Esophagus squamous epithelium (tissue), 5 donors: ENCODE measurements at regions not wholly inside any gene's neighbourhood (a gene's known extent, or its start where the extent isn't known, plus 50 kb on each side); places are given as distances from the start of the nearest gene placed in this dataset.

Experiments used
- DNase-seq: peaks from one replicate; lab custom pipeline; 2025; lab: John Stamatoyannopoulos, UW
- H3K27ac ChIP-seq, 4 donors: fragments of 200-600 bp; sonication (generic); one replicate each; pipeline ENCODE4 v1.5.1; 2016 to 2019; ENCODE audit warnings: mild to moderate bottlenecking in 1 of 4
- H3K27me3 ChIP-seq, 4 donors: fragments of 200-600 bp; sonication (generic); 1 replicate in 3 of 4; 2 replicates in 1 of 4; pipeline versions ENCODE4 v1.5.1 to v1.6.0; 2017 to 2021; ENCODE audit warnings: antibody characterized with exemption in 1 of 4
- H3K36me3 ChIP-seq, 3 donors: fragments of 200-600 bp; sonication (generic); one replicate each; pipeline ENCODE4 v1.5.1; 2016 to 2019
- H3K4me1 ChIP-seq, 3 donors: fragments of 200-600 bp; sonication (generic); one replicate each; pipeline ENCODE4 v1.5.1; 2017 to 2019
- H3K4me3 ChIP-seq, 4 donors: fragments of 200-600 bp; sonication (generic); 1 replicate in 3 of 4; 2 replicates in 1 of 4; pipeline ENCODE4 v1.5.1; 2016 to 2019; ENCODE audit warnings: mild to moderate bottlenecking in 2 of 4, moderate library complexity in 1 of 4
- H3K9me3 ChIP-seq, 3 donors: fragments of 200-600 bp; sonication (generic); one replicate each; pipeline ENCODE4 v1.5.1; 2016 to 2019
- POLR2A ChIP-seq, 4 donors: fragments of 450-650 bp; IDR thresholded peaks; one replicate each; pipeline ENCODE4 v1.6.1; 2017; ENCODE audit warnings: antibody characterized with exemption in 4 of 4, mild to moderate bottlenecking in 4 of 4, moderate library complexity in 3 of 4
- WGBS, 2 donors: methylation state at CpG; one replicate each; pipeline ENCODE4 v1.1.5; 2018; 5-methylcytosine and 5-hydroxymethylcytosine counted together
- intact Hi-C: fragments of 100-400 bp; cut with DNase I; formaldehyde crosslinking; loops from one replicate; pipeline ENCODE4 v1.15.0; 2022
- TF ChIP-seq, protein P1 (sequence below), 6 experiments: fragments of 450-650 bp in 4 of 6; fragments of 200-600 bp in 2 of 6; sonication (generic) in 2 of 6; IDR thresholded peaks; one replicate each; pipeline ENCODE4 v1.5.1; 2016 to 2019; ENCODE audit warnings: antibody characterized with exemption in 6 of 6, mild to moderate bottlenecking in 4 of 6, moderate library complexity in 4 of 6
- donor health status: DM: yes; HTN: yes; CAD: no.

DNA sequence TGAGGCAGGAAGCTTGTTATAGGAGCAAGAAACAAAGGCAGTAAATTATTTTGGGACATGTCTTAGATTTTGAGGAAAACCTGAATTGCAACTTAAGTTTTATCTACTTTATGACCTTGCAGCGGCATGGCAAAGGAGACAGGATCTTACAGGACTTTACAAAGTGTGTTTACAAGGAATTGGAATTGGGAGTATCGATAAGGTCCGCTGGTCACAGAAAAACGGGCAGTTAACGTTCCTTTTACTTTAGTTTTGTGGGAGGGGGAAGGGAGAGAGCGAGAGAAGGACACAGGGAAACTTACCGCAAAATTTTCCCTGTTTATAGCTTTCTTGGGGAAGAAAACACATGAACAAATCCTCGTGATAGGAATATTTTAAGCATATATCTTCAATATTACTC, 1607.2 kb downstream of the GRIK2 start:
- WGBS, 2 donors = 27 to 42% methylated on average over 8 of the region's 8 CpGs
- no peaks in the 10 kb centered on the region for H3K36me3 ChIP-seq
- TF ChIP-seq POLR2A (IDR thresholded peaks at IDR 0.05) = no peak
- TF ChIP-seq, protein P1, sequence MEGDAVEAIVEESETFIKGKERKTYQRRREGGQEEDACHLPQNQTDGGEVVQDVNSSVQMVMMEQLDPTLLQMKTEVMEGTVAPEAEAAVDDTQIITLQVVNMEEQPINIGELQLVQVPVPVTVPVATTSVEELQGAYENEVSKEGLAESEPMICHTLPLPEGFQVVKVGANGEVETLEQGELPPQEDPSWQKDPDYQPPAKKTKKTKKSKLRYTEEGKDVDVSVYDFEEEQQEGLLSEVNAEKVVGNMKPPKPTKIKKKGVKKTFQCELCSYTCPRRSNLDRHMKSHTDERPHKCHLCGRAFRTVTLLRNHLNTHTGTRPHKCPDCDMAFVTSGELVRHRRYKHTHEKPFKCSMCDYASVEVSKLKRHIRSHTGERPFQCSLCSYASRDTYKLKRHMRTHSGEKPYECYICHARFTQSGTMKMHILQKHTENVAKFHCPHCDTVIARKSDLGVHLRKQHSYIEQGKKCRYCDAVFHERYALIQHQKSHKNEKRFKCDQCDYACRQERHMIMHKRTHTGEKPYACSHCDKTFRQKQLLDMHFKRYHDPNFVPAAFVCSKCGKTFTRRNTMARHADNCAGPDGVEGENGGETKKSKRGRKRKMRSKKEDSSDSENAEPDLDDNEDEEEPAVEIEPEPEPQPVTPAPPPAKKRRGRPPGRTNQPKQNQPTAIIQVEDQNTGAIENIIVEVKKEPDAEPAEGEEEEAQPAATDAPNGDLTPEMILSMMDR (IDR thresholded peaks at IDR 0.05) = no peak
- no peak for DNase-seq
- intact Hi-C loops = no loop called here
- H3K27ac ChIP-seq = no peak overlapping the region
- no peaks in the 10 kb centered on the region for H3K4me1 ChIP-seq
- H3K27me3 ChIP-seq = no peaks in the 10 kb centered on the region
- H3K4me3 ChIP-seq = no peak overlapping the region
- H3K9me3 ChIP-seq = no peaks in the 10 kb centered on the region

DNA sequence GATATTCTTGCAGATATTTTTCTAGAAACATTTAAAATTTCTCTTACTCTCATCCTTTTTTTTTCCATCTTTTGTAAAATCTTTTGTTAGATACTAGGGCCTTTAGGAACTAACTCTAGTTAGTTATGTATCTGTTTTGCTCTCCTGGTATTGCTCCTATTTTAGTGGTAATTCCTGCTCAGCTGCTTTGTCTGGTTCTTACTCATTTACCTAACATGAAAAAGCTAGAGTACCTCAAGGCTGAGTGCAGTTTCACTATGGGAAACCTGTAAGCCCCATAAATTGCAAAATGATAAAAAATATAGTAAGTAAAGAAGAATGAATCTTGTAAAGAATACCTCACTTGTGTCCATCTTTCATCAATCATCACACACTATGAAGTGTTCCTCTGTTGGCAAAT, 1602.0 kb downstream of the GRIK2 start:
- TF ChIP-seq, protein P1 (IDR thresholded peaks at IDR 0.05) = no peak
- TF ChIP-seq POLR2A (IDR thresholded peaks at IDR 0.05) = no peak
- H3K9me3 ChIP-seq = no peaks in the 10 kb centered on the region
- H3K27me3 ChIP-seq = no peaks in the 10 kb centered on the region
- intact Hi-C loops = no loop called here
- H3K27ac ChIP-seq = no peak overlapping the region
- no peaks in the 10 kb centered on the region for H3K36me3 ChIP-seq
- no peak for DNase-seq
- H3K4me1 ChIP-seq = no peaks in the 10 kb centered on the region
- no peak overlapping the region for H3K4me3 ChIP-seq

DNA sequence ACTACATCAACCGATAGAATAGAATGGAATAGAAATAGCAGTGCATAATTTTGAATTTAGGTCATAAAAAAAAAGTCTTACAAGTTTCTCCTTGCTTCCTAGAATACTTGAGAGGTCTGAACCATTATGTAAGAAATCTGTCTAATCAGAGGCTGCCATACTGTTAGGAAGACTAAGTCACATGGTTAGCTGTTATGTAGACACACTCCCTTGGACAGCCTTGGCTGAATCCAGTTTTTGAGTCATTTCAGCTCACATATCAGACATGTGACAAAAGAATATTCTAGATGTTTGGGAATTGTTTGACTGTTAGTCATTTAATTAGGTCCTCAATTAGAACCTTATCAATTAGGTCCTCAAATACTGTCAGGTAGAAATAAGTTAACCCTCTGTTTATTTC, 1601.4 kb downstream of the GRIK2 start:
- TF ChIP-seq, protein P1 (IDR thresholded peaks at IDR 0.05) = no peak
- no peak for TF ChIP-seq POLR2A (IDR thresholded peaks at IDR 0.05)
- H3K4me3 ChIP-seq = no peak overlapping the region
- H3K4me1 ChIP-seq = no peaks in the 10 kb centered on the region
- no peak overlapping the region for H3K27ac ChIP-seq
- 79 to 88% methylated on average over 1 of the region's 1 CpG for WGBS, 2 donors
- no peaks in the 10 kb centered on the region for H3K36me3 ChIP-seq
- intact Hi-C loops = no loop called here
- H3K27me3 ChIP-seq = no peaks in the 10 kb centered on the region
- no peak for DNase-seq
- H3K9me3 ChIP-seq = no peaks in the 10 kb centered on the region

DNA sequence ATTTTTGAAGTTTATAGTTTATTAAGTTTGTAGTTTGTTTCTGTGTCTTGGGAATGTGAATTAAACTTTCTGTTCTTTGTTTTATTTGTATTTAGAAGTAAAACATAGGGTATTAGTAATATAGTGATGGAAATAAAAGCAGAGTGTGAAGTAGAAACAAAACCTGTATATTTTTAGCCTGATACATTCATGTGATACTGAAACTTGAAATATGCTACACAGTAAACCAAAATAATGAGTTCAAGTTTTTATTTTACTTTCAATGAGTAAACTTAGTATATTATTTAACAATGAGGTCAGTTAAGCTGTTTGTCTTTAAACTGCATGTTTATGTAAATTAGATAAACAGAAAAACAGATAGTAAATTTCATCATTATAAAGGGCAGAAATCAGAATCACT, 1592.6 kb downstream of the GRIK2 start:
- Histone ChIP-seq H3K4me1 (no peaks in the 10 kb centered on the region), H3K4me3 (no peak overlapping the region), H3K9me3 (no peaks in the 10 kb centered on the region), H3K36me3 (no peaks in the 10 kb centered on the region), H3K27me3 (no peaks in the 10 kb centered on the region), H3K27ac (no peak overlapping the region)
- TF ChIP-seq POLR2A (IDR thresholded peaks at IDR 0.05) = no peak
- TF ChIP-seq, protein P1 (IDR thresholded peaks at IDR 0.05) = no peak
- intact Hi-C loops = no loop called here
- no peak for DNase-seq

DNA sequence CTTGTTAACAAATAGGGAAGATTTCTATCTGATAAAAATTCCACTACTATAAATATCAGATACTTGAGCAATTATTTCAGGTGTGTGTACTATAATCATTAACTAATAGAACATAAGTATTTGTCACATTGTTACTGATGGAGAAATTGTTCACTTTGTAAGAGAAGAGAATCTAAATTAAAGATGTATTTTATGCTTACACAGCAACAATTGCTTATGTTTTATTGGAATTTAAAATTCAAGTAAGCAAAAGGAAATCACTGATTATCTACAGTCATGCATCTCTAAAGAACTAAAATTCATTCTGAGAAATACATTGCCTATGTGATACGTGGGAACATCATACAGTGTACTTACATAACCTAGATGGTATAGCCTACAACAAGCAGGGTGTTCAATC, 1590.8 kb downstream of the GRIK2 start:
- DNase-seq = no peak
- Histone ChIP-seq H3K4me3 (no peak overlapping the region), H3K36me3 (no peaks in the 10 kb centered on the region), H3K27me3 (no peaks in the 10 kb centered on the region), H3K4me1 (no peaks in the 10 kb centered on the region), H3K27ac (no peak overlapping the region), H3K9me3 (no peaks in the 10 kb centered on the region)
- TF ChIP-seq, protein P1 (IDR thresholded peaks at IDR 0.05) = no peak
- TF ChIP-seq POLR2A (IDR thresholded peaks at IDR 0.05) = no peak
- intact Hi-C loops = no loop called here
- 63 to 68% methylated on average over 1 of the region's 1 CpG for WGBS, 2 donors
